GM12891 (cell line): ENCODE measurements at regions not wholly inside any gene's neighbourhood (a gene's known extent, or its start where the extent isn't known, plus 50 kb on each side); places are given as distances from the start of the nearest gene placed in this dataset.

Experiments
- PAX5 ChIP-seq: IDR thresholded peaks from 2 replicates; pipeline ENCODE4 v1.6.1; 2011; ENCODE audit warnings: low read length, moderate library complexity, mild to moderate bottlenecking; ENCODE audit not compliant: insufficient read depth, severe bottlenecking
- POLR2A ChIP-seq: IDR thresholded peaks from 2 replicates; pipeline ENCODE4 v1.6.1; 2011; ENCODE audit warnings: low read depth, low read length, control low read depth
- POLR2AphosphoS5 ChIP-seq: IDR thresholded peaks from 2 replicates; pipeline ENCODE4 v1.6.1; 2011; ENCODE audit warnings: low read depth, low read length, control low read depth
- SPI1 ChIP-seq: IDR thresholded peaks from 2 replicates; pipeline ENCODE4 v1.6.1; 2011; ENCODE audit warnings: low read depth, low read length, control low read depth
- TAF1 ChIP-seq: IDR thresholded peaks from 2 replicates; pipeline ENCODE4 v1.6.1; 2011; ENCODE audit warnings: low read depth, low read length, control low read depth

- TF ChIP-seq POLR2AphosphoS5, result no peak
- TF ChIP-seq TAF1, result no peak
- no peak for TF ChIP-seq POLR2A
- no peak for TF ChIP-seq SPI1
- TF ChIP-seq PAX5, result no peak
Measured at GRCh38 chr10:90204131-90204955, 503.0 kb downstream of the KIF20B start.
